ENCODE measurements at regions not wholly inside any gene's neighbourhood (a gene's known extent, or its start where the extent isn't known, plus 50 kb on each side); places are given as distances from the start of the nearest gene placed in this dataset.

DNA sequence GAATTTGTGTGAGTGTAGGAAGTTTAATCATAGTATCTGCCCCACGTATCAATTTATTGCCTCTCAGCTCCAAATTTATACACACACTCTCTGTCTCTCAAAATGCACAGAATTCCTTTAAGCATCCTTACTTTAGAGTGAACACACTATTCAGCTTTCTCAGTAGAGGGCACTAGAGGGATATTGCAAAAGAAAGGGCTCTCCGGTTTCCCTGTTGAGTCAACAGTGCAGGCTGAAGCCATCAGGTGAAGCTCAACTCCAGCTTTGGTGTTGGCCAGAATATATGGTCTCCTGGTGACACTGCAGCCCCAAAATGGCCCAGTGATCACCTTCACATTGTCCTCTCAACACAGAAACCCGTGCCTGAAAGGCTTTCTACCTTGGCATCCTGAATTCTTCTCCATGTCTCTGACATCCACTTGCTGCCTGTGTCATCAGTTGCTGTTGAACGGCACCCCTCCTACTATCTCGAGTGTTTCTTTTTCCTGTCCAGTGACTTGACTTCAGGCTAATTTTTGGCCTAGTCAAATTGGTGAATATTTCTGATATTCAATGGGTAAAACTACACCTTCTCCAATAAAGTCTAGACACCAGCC, 670.5 kb downstream of the GABRG1 start:
- ATAC-seq: peak; percentile 36
- no peaks in the 10 kb centered on the region for H3K4me1 ChIP-seq
- H3K4me3 ChIP-seq: no peak overlapping the region
- no peak overlapping the region for H3K27ac ChIP-seq
- no peak for TF ChIP-seq POLR2AphosphoS5 (IDR thresholded peaks at IDR 0.05)
- TF ChIP-seq, protein P1, sequence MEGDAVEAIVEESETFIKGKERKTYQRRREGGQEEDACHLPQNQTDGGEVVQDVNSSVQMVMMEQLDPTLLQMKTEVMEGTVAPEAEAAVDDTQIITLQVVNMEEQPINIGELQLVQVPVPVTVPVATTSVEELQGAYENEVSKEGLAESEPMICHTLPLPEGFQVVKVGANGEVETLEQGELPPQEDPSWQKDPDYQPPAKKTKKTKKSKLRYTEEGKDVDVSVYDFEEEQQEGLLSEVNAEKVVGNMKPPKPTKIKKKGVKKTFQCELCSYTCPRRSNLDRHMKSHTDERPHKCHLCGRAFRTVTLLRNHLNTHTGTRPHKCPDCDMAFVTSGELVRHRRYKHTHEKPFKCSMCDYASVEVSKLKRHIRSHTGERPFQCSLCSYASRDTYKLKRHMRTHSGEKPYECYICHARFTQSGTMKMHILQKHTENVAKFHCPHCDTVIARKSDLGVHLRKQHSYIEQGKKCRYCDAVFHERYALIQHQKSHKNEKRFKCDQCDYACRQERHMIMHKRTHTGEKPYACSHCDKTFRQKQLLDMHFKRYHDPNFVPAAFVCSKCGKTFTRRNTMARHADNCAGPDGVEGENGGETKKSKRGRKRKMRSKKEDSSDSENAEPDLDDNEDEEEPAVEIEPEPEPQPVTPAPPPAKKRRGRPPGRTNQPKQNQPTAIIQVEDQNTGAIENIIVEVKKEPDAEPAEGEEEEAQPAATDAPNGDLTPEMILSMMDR (IDR thresholded peaks at IDR 0.05): peak; percentile 29 to 62 (median 41)
- no peaks in the 10 kb centered on the region for H3K27me3 ChIP-seq
- whole genome bisulfite sequencing, 2 donors (ENCODE audit: low coverage in 1 of 2): 14 to 53% methylated on average over 4 to 5 of the region's 5 CpGs
- no peaks in the 10 kb centered on the region for H3K36me3 ChIP-seq
- no peaks in the 10 kb centered on the region for H3K9me3 ChIP-seq

DNA sequence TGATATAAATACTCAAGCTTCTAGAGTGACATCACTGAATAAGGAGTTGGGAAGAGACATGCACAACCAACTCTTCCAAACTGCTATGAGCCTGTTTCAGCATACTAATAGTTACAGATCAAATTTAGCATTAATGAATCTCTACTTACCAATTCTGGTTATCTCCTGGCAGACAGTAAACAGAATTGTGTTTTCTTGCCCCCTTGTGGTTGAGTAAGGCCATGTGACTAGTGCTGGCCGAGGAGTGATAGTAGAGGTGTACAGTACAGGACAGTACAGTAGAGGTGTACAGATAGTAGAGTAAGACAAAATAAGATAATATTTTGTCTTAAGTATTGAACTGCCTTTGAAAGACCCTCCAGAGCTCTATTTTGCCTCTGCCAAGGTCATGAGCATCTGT, 681.4 kb downstream of the GABRG1 start:
- no peaks in the 10 kb centered on the region for H3K36me3 ChIP-seq
- H3K4me3 ChIP-seq: no peak overlapping the region
- H3K4me1 ChIP-seq: peaks cover 0 to 9% (median 0%) of the 10 kb centered on the region in 3 donors
- H3K9me3 ChIP-seq: no peaks in the 10 kb centered on the region
- WGBS, 2 donors (ENCODE audit: low coverage in 1 of 2): 67 to 83% methylated on average over 1 of the region's 1 CpG
- no peak for ATAC-seq
- H3K27ac ChIP-seq: no peak overlapping the region
- no peak for TF ChIP-seq POLR2A (IDR thresholded peaks at IDR 0.05)
- TF ChIP-seq, protein P1 (IDR thresholded peaks at IDR 0.05): peak in 1 of 4 experiments; percentile 24
- no peak for TF ChIP-seq POLR2AphosphoS5 (IDR thresholded peaks at IDR 0.05)
- no peak for TF ChIP-seq EP300 (IDR thresholded peaks at IDR 0.05)
- no peaks in the 10 kb centered on the region for H3K27me3 ChIP-seq

DNA sequence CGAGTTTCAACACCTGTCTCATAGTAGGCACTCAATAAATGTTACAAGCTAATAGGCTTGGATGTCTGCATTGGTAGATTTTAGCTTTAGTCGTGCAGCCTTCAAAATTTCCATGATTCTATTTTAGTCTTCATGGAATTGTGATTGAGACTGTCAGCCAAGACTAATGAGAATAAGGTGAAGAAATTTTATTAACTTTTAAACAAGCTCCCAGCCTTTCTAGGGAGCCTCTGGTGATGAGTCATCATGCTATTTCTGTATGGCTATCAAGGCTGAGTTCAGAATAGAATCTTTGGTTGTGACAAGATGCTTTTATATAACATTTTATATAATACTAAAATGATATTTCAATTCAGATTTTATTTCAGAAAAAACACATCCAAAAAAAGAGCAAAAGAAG, 685.8 kb downstream of the GABRG1 start:
- Histone ChIP-seq H3K4me1 (peaks cover 0 to 12% (median 0%) of the 10 kb centered on the region in 3 donors), H3K4me3 (no peak overlapping the region), H3K27ac (no peak overlapping the region), H3K27me3 (no peaks in the 10 kb centered on the region), H3K36me3 (no peaks in the 10 kb centered on the region), H3K9me3 (no peaks in the 10 kb centered on the region)
- no peak for ATAC-seq
- TF ChIP-seq, protein P1 (IDR thresholded peaks at IDR 0.05): no peak
- TF ChIP-seq EP300 (IDR thresholded peaks at IDR 0.05): no peak
- TF ChIP-seq POLR2AphosphoS5 (IDR thresholded peaks at IDR 0.05): no peak
- no peak for TF ChIP-seq POLR2A (IDR thresholded peaks at IDR 0.05)
- 33 to 41% methylated on average over 2 of the region's 2 CpGs for whole genome bisulfite sequencing, 2 donors (ENCODE audit: low coverage in 1 of 2)

DNA sequence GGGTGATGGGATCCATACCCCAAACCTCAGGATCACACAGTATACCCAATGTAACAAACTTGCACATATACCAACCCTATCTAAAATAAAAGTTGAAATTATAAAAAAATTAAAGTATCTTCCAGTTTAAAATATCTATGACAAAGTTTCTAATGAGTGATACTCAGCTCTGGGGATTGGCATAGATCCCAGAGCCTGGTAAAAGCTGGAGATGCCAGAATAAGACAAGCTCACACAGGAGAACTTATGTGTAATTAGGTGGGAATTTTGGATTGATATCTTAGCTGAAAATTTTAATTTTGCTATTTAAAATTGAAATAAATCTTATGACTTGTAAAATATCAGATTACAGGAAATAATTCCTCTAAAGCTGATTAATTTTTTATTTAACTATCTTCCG, 686.5 kb downstream of the GABRG1 start:
- Histone ChIP-seq H3K27me3 (no peaks in the 10 kb centered on the region), H3K9me3 (no peaks in the 10 kb centered on the region), H3K4me1 (peaks cover 0 to 12% (median 0%) of the 10 kb centered on the region in 3 donors), H3K36me3 (no peaks in the 10 kb centered on the region), H3K4me3 (no peak overlapping the region), H3K27ac (no peak overlapping the region)
- TF ChIP-seq EP300 (IDR thresholded peaks at IDR 0.05) (no peak), POLR2A (IDR thresholded peaks at IDR 0.05) (no peak), POLR2AphosphoS5 (IDR thresholded peaks at IDR 0.05) (no peak)
- TF ChIP-seq, protein P1 (IDR thresholded peaks at IDR 0.05): no peak
- no peak for ATAC-seq
- WGBS, 2 donors (ENCODE audit: low coverage in 1 of 2): 96 to 100% methylated on average over 1 of the region's 1 CpG

DNA sequence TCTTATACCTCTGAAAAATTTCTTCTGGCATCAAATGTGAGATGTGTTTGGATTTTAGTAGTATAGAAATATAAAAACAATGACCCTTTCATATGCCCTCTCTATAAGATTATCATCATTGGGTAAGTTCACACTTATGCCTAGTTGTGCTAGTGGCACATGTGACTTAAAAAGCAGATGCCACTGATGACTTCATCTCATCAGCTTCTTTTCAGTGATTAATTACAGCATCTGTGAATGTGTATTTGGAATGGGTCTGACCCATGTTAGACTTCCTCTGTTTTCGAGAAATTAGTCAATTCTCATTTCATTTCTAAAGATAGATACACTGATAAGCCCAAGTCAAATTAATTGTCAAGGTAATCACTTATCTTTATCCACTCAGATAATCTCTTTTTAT, 698.7 kb downstream of the GABRG1 start:
- Histone ChIP-seq H3K27ac (no peak overlapping the region), H3K9me3 (peaks cover 0 to 11% (median 0%) of the 10 kb centered on the region in 3 donors), H3K36me3 (no peaks in the 10 kb centered on the region), H3K4me1 (no peaks in the 10 kb centered on the region), H3K27me3 (no peaks in the 10 kb centered on the region), H3K4me3 (no peak overlapping the region)
- 50 to 69% methylated on average over 1 of the region's 1 CpG for WGBS, 2 donors (ENCODE audit: low coverage in 1 of 2)
- no peak for ATAC-seq
- TF ChIP-seq POLR2AphosphoS5 (IDR thresholded peaks at IDR 0.05) (no peak), POLR2A (IDR thresholded peaks at IDR 0.05) (no peak), EP300 (IDR thresholded peaks at IDR 0.05) (no peak)
- TF ChIP-seq, protein P1 (IDR thresholded peaks at IDR 0.05): no peak
